ENCODE measurements at regions not wholly inside any gene's neighbourhood (a gene's known extent, or its start where the extent isn't known, plus 50 kb on each side); places are given as distances from the start of the nearest gene placed in this dataset.

DNA sequence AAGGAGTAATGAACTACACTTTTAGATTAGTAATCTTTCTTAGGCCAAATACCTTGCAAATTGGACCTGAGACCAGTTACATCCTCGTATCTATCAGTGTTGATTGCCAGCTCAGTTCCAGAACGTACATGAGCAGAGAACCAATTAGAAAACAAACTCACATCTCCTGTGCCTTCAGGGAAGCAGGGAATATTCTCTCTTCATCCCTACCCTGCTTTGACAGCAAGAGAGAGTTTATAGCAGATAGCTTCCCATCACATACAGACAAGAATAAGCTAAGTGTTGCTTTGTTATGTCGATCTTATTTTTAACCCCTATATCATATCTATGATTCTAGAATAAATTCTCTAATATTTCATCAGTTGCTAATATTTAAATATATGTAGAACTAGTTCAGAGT, 181.8 kb downstream of the DSC3 start:
- Histone ChIP-seq H3K27ac (no peak overlapping the region), H3K9me3 (no peaks in the 10 kb centered on the region), H3K4me3 (no peak overlapping the region), H3K4me1 (no peaks in the 10 kb centered on the region), H3K27me3 (no peaks in the 10 kb centered on the region), H3K36me3 (no peaks in the 10 kb centered on the region)
- TF ChIP-seq, protein P1, sequence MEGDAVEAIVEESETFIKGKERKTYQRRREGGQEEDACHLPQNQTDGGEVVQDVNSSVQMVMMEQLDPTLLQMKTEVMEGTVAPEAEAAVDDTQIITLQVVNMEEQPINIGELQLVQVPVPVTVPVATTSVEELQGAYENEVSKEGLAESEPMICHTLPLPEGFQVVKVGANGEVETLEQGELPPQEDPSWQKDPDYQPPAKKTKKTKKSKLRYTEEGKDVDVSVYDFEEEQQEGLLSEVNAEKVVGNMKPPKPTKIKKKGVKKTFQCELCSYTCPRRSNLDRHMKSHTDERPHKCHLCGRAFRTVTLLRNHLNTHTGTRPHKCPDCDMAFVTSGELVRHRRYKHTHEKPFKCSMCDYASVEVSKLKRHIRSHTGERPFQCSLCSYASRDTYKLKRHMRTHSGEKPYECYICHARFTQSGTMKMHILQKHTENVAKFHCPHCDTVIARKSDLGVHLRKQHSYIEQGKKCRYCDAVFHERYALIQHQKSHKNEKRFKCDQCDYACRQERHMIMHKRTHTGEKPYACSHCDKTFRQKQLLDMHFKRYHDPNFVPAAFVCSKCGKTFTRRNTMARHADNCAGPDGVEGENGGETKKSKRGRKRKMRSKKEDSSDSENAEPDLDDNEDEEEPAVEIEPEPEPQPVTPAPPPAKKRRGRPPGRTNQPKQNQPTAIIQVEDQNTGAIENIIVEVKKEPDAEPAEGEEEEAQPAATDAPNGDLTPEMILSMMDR (IDR thresholded peaks at IDR 0.05), result no peak
- no peak for TF ChIP-seq POLR2A (IDR thresholded peaks at IDR 0.05)
- intact Hi-C loops (cut with DNase I; ENCODE audit: low total_unique reads), result no loop called here
- no peak for DNase-seq

DNA sequence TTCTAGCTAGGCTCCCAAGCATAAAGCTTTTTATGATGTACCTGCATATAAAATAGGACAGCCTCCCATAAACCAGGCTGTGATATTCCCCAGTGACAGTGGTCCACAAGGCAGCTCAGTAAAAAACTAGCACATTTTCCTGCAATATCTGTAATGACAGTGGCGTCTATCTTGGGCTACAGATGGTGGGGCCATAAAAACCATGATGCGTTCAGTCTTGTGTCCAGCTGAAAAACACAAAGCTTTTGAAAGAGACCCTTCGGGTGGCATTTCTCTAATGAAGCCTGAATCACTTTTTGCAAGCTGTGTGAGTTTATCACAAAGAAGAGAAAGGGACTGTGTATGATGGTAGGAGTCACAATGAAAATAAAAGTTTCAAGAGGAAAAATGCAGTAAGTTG, 183.5 kb downstream of the DSC3 start:
- H3K4me3 ChIP-seq, result no peak overlapping the region
- no peak for TF ChIP-seq POLR2A (IDR thresholded peaks at IDR 0.05)
- TF ChIP-seq, protein P1 (IDR thresholded peaks at IDR 0.05), result no peak
- H3K27me3 ChIP-seq, result no peaks in the 10 kb centered on the region
- H3K36me3 ChIP-seq, result no peaks in the 10 kb centered on the region
- intact Hi-C loops (cut with DNase I; ENCODE audit: low total_unique reads), result no loop called here
- DNase-seq, result no peak
- no peaks in the 10 kb centered on the region for H3K4me1 ChIP-seq
- H3K27ac ChIP-seq, result no peak overlapping the region
- no peaks in the 10 kb centered on the region for H3K9me3 ChIP-seq

DNA sequence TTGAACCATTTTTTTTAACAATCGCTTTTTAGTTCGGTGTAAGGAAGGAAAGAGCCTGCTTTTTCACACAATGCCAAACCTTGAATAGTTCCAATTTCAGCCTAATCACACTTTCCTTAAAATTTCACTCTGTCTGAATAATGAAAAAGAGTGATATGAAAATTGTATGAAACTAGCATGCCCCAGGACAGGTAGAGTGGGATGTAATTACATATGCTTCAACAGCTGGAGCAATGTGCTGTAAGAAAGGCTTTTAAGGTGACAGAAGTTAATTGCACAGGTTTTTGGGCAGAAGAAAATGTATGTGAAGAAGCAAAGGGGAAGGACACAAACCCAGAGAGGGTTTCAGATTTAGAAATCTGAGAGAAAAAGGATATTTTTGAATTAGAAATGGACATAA, 184.0 kb downstream of the DSC3 start:
- no peak for TF ChIP-seq POLR2A (IDR thresholded peaks at IDR 0.05)
- TF ChIP-seq, protein P1 (IDR thresholded peaks at IDR 0.05), result no peak
- Histone ChIP-seq H3K9me3 (no peaks in the 10 kb centered on the region), H3K36me3 (no peaks in the 10 kb centered on the region), H3K27me3 (no peaks in the 10 kb centered on the region), H3K4me3 (no peak overlapping the region), H3K27ac (no peak overlapping the region), H3K4me1 (no peaks in the 10 kb centered on the region)
- DNase-seq, result no peak
- intact Hi-C loops (cut with DNase I; ENCODE audit: low total_unique reads), result no loop called here

DNA sequence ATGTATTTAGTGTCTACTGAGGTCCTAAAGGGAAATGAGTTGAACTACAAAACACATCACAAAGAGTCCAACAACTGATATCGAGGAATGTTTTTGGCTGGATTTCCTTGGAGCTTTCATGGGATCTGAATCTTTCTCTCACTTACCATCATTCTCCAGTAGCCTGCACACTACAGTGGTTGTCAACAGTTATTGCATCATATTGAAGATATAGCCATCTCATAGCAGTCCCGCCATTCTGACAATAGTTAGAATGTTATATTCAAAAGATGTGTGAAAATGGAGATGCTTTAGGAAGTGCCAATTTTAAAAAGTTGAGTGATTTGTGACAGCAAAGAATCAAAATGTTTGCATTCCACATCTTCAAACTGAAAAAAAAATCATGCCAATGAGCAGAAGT, 186.8 kb downstream of the DSC3 start:
- intact Hi-C loops (cut with DNase I; ENCODE audit: low total_unique reads), result no loop called here
- H3K36me3 ChIP-seq, result no peaks in the 10 kb centered on the region
- no peaks in the 10 kb centered on the region for H3K9me3 ChIP-seq

DNA sequence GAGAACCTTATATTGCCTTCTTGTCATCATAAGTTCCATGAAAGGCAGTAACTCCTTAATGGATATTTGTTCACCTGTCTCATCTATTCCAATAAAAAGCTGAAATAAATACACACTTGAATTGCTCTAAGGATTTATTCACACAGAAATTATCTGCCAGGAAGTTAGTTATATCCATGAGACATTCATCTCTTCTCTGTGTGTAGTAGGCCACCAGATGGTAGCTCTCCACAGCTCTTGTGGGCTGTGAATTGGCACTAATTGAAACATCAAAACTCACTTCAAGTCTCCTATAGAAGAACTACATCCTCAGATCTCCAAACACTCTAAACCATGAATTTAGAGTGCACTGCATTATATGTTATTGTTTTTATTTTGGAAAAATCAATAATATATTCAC, 189.6 kb downstream of the DSC3 start:
- intact Hi-C loops (cut with DNase I; ENCODE audit: low total_unique reads), result no loop called here
- H3K4me3 ChIP-seq, result no peak overlapping the region
- no peaks in the 10 kb centered on the region for H3K9me3 ChIP-seq
- no peak overlapping the region for H3K27ac ChIP-seq
- TF ChIP-seq POLR2A (IDR thresholded peaks at IDR 0.05), result no peak
- TF ChIP-seq, protein P1 (IDR thresholded peaks at IDR 0.05), result no peak
- H3K4me1 ChIP-seq, result no peaks in the 10 kb centered on the region
- no peaks in the 10 kb centered on the region for H3K27me3 ChIP-seq
- DNase-seq, result no peak
- no peaks in the 10 kb centered on the region for H3K36me3 ChIP-seq

More for the DNA sequence above, 186.8 kb downstream of the DSC3 start:
- H3K27me3 ChIP-seq, result no peaks in the 10 kb centered on the region
- no peaks in the 10 kb centered on the region for H3K4me1 ChIP-seq
- TF ChIP-seq, protein P1 (IDR thresholded peaks at IDR 0.05), result no peak
- no peak for TF ChIP-seq POLR2A (IDR thresholded peaks at IDR 0.05)
- no peak for DNase-seq
- no peak overlapping the region for H3K27ac ChIP-seq
- no peak overlapping the region for H3K4me3 ChIP-seq

All from uterus (tissue), 3 donors.